Left lobe of liver (tissue), 2 donors: ENCODE measurements at regions not wholly inside any gene's neighbourhood (a gene's known extent, or its start where the extent isn't known, plus 50 kb on each side); places are given as distances from the start of the nearest gene placed in this dataset.
"Not testable (repeated sequence)": the region's sequence is repeated elsewhere in the genome, so short reads cannot be mapped to it uniquely, and the experiment has no call there.

Experiments
- ATAC-seq: fragments of 200-7000 bp; cut with Tn5 transposase; one replicate; pipeline ENCODE4 v1.9.1; 2020; ENCODE audit warnings: mild to moderate bottlenecking, moderate library complexity
- DNase-seq: peaks from one replicate; pipeline ENCODE4 v3.0.0-alpha.2; 2020; ENCODE audit warnings: low spot score
- donor health status: DM: no; HTN: no; CAD: no; lungs with moderate emphysema.
- donor health status: DM: no; HTN: yes; CAD: no.

- not testable (repeated sequence) for DNase-seq, ATAC-seq
These were observed 694.5 kb downstream of the CBLN4 start for GRCh38 chr20:55310844-55311243.

GRCh38 chr20:55291261-55291660 is 714.1 kb downstream of the CBLN4 start:
- DNase-seq (no peak), ATAC-seq (no peak)

- ATAC-seq (no peak), DNase-seq (no peak)
These were observed 721.4 kb downstream of the CBLN4 start for GRCh38 chr20:55283889-55284288.

- no peak for DNase-seq
- ATAC-seq, result no peak
These were observed 732.2 kb downstream of the CBLN4 start for GRCh38 chr20:55273149-55273548.

- ATAC-seq, result no peak
- no peak for DNase-seq
These were observed 733.9 kb downstream of the CBLN4 start for GRCh38 chr20:55271371-55271770.

GRCh38 chr20:55269913-55270312 is 735.4 kb downstream of the CBLN4 start:
- DNase-seq (no peak), ATAC-seq (no peak)

GRCh38 chr20:55266361-55266760 is 739.0 kb downstream of the CBLN4 start:
- ATAC-seq (no peak), DNase-seq (no peak)

- ATAC-seq, result no peak
These were observed 740.5 kb downstream of the CBLN4 start for GRCh38 chr20:55264703-55265239.

GRCh38 chr20:55258559-55258958 is 746.8 kb downstream of the CBLN4 start:
- DNase-seq, result no peak
- no peak for ATAC-seq

More at GRCh38 chr20:55264703-55265239, 740.5 kb downstream of the CBLN4 start:
- DNase-seq, result no peak

- DNase-seq, result no peak
- ATAC-seq, result no peak
These were observed 750.3 kb downstream of the CBLN4 start for GRCh38 chr20:55255016-55255415.

- DNase-seq, result no peak
- ATAC-seq, result peak; percentile 19
These were observed 751.5 kb downstream of the CBLN4 start for GRCh38 chr20:55253781-55254180.

- ATAC-seq (no peak), DNase-seq (no peak)
These were observed 752.8 kb downstream of the CBLN4 start for GRCh38 chr20:55252521-55252920.

GRCh38 chr20:55251170-55251569 is 754.1 kb downstream of the CBLN4 start:
- ATAC-seq (no peak), DNase-seq (no peak)

GRCh38 chr20:55242853-55243252 is 762.5 kb downstream of the CBLN4 start:
- DNase-seq, result no peak
- no peak for ATAC-seq

GRCh38 chr20:55239269-55239668 is 763.9 kb downstream of the DOK5 start:
- ATAC-seq, result peak; percentile 97
- DNase-seq, result no peak

GRCh38 chr20:55232647-55233046 is 757.3 kb downstream of the DOK5 start:
- no peak for DNase-seq
- ATAC-seq, result no peak

GRCh38 chr20:55229451-55229850 is 754.1 kb downstream of the DOK5 start:
- DNase-seq (no peak), ATAC-seq (no peak)

GRCh38 chr20:55216525-55217242 is 741.3 kb downstream of the DOK5 start:
- no peak for DNase-seq
- ATAC-seq, result no peak

- no peak for DNase-seq
- ATAC-seq, result no peak
These were observed 738.3 kb downstream of the DOK5 start for GRCh38 chr20:55213653-55214052.

- no peak for DNase-seq
- no peak for ATAC-seq
These were observed 736.1 kb downstream of the DOK5 start for GRCh38 chr20:55211481-55211880.

GRCh38 chr20:55205665-55206064 is 730.3 kb downstream of the DOK5 start:
- DNase-seq, result no peak
- no peak for ATAC-seq

- ATAC-seq, result no peak
- no peak for DNase-seq
These were observed 724.9 kb downstream of the DOK5 start for GRCh38 chr20:55200317-55200716.

GRCh38 chr20:55194947-55195346 is 719.6 kb downstream of the DOK5 start:
- ATAC-seq, result no peak

More at GRCh38 chr20:55194947-55195346, 719.6 kb downstream of the DOK5 start:
- DNase-seq, result no peak
